ENCODE measurements at regions not wholly inside any gene's neighbourhood (a gene's known extent, or its start where the extent isn't known, plus 50 kb on each side); places are given as distances from the start of the nearest gene placed in this dataset.

GRCh38 chr14:106207316-106207715 is 680.9 kb downstream of the TMEM121 start:
- TF ChIP-seq EZH2 (IDR thresholded peaks at IDR 0.05; ENCODE audit: insufficient read depth, poor library complexity, severe bottlenecking) (no peak), EZH2phosphoT487 (IDR thresholded peaks at IDR 0.05; ENCODE audit: insufficient read depth, low read depth) (no peak)
